SK-N-SH treated with all-trans-retinoic acid at 6 μM for 48 hours (cell line): ENCODE measurements at regions not wholly inside any gene's neighbourhood (a gene's known extent, or its start where the extent isn't known, plus 50 kb on each side); places are given as distances from the start of the nearest gene placed in this dataset.

Source experiments
- ATAC-seq: fragments of 200-7000 bp; cut with Tn5 transposase; 3 replicates; pipeline ENCODE4 v1.9.1; 2020; ENCODE audit warnings: mild to moderate bottlenecking, moderate library complexity
- ARNTL ChIP-seq: fragments of 450-650 bp; formaldehyde crosslinking; IDR thresholded peaks from 2 replicates; pipeline ENCODE4 v1.5.0; 2020; ENCODE audit warnings: low read depth, mild to moderate bottlenecking, moderate library complexity, borderline replicate concordance
- BACH2 ChIP-seq: fragments of 250-450 bp; sonication (Bioruptor Pico); IDR thresholded peaks from 2 replicates; pipeline ENCODE4 v1.9.0; 2021; ENCODE audit warnings: mild to moderate bottlenecking, borderline replicate concordance
- CSDC2 ChIP-seq: fragments of 250-450 bp; sonication (Bioruptor Pico); IDR thresholded peaks from 2 replicates; pipeline ENCODE4 v1.5.0; 2020; ENCODE audit warnings: mild to moderate bottlenecking, moderate library complexity
- ESRRG ChIP-seq: fragments of 250-450 bp; sonication (Bioruptor Pico); IDR thresholded peaks from 2 replicates; pipeline ENCODE4 v1.6.1; 2021; ENCODE audit warnings: mild to moderate bottlenecking
- ISL1 ChIP-seq: fragments of 250-450 bp; sonication (Bioruptor Pico); IDR thresholded peaks from 2 replicates; pipeline ENCODE4 v2.1.2; 2022; ENCODE audit warnings: mild to moderate bottlenecking, moderate library complexity
- PPARA ChIP-seq: fragments of 250-450 bp; sonication (Bioruptor Pico); IDR thresholded peaks from 2 replicates; pipeline ENCODE4 v1.5.0; 2020; ENCODE audit warnings: mild to moderate bottlenecking, borderline replicate concordance
- RARB ChIP-seq: fragments of 250-450 bp; sonication (Bioruptor Pico); IDR thresholded peaks from 2 replicates; pipeline ENCODE4 v1.8.0; 2021; ENCODE audit warnings: mild to moderate bottlenecking, moderate library complexity
- SNAI2 ChIP-seq: fragments of 250-450 bp; sonication (Bioruptor Pico); IDR thresholded peaks from 2 replicates; pipeline ENCODE4 v1.5.0; 2020; ENCODE audit warnings: mild to moderate bottlenecking, moderate library complexity
- TCF4 ChIP-seq: fragments of 250-450 bp; sonication (Bioruptor Pico); IDR thresholded peaks from 2 replicates; pipeline ENCODE4 v1.8.0; 2021; ENCODE audit warnings: mild to moderate bottlenecking, moderate library complexity, borderline replicate concordance
- TOX ChIP-seq: fragments of 250-450 bp; sonication (Bioruptor Pico); IDR thresholded peaks from 2 replicates; pipeline ENCODE4 v1.8.0; 2021; ENCODE audit warnings: mild to moderate bottlenecking, moderate library complexity, borderline replicate concordance
- ZC3H10 ChIP-seq: fragments of 250-450 bp; sonication (Bioruptor Pico); IDR thresholded peaks from 2 replicates; pipeline ENCODE4 v1.5.1; 2021; ENCODE audit warnings: mild to moderate bottlenecking, moderate library complexity
- ZFP3 ChIP-seq: fragments of 250-450 bp; sonication (Bioruptor Pico); IDR thresholded peaks from 2 replicates; pipeline ENCODE4 v1.5.0; 2020; ENCODE audit warnings: mild to moderate bottlenecking, moderate library complexity
- ZFP30 ChIP-seq: fragments of 450-650 bp; formaldehyde crosslinking; IDR thresholded peaks from 2 replicates; pipeline ENCODE4 v1.5.0; 2022; ENCODE audit warnings: mild to moderate bottlenecking, moderate library complexity
- ZNF565 ChIP-seq: fragments of 450-650 bp; formaldehyde crosslinking; conservative IDR thresholded peaks from 2 replicates; pipeline ENCODE4 v1.5.0; 2020; ENCODE audit warnings: low read depth, mild to moderate bottlenecking, moderate library complexity
- ZNF70 ChIP-seq: fragments of 450-650 bp; formaldehyde crosslinking; IDR thresholded peaks from 2 replicates; pipeline ENCODE4 v1.5.0; 2020; ENCODE audit warnings: mild to moderate bottlenecking, moderate library complexity
- ZNF8 ChIP-seq: fragments of 450-650 bp; formaldehyde crosslinking; IDR thresholded peaks from 2 replicates; pipeline ENCODE4 v1.5.0; 2020; ENCODE audit warnings: mild to moderate bottlenecking, moderate library complexity
- TF ChIP-seq, protein P1 (sequence below): fragments of 250-450 bp; sonication (Bioruptor Pico); IDR thresholded peaks from 2 replicates; pipeline ENCODE4 v1.5.1; 2021; ENCODE audit warnings: mild to moderate bottlenecking, moderate library complexity
- TF ChIP-seq, protein P2 (sequence below): fragments of 250-450 bp; sonication (Bioruptor Pico); IDR thresholded peaks from 2 replicates; pipeline ENCODE4 v1.8.0; 2021; ENCODE audit warnings: low read depth, mild to moderate bottlenecking, moderate library complexity, borderline replicate concordance
- TF ChIP-seq, protein P3 (sequence below): fragments of 250-450 bp; sonication (Bioruptor Pico); IDR thresholded peaks from 2 replicates; pipeline ENCODE4 v1.5.0; 2020; ENCODE audit warnings: mild to moderate bottlenecking, moderate library complexity
- TF ChIP-seq, protein P4 (sequence below): fragments of 250-450 bp; sonication (Bioruptor Pico); IDR thresholded peaks from 2 replicates; pipeline ENCODE4 v1.5.1; 2020; ENCODE audit warnings: low read depth, mild to moderate bottlenecking, moderate library complexity
- TF ChIP-seq, protein P5 (sequence below): fragments of 250-450 bp; sonication (Bioruptor Pico); IDR thresholded peaks from 2 replicates; pipeline ENCODE4 v1.8.0; 2020; ENCODE audit warnings: mild to moderate bottlenecking, moderate library complexity, borderline replicate concordance

DNA sequence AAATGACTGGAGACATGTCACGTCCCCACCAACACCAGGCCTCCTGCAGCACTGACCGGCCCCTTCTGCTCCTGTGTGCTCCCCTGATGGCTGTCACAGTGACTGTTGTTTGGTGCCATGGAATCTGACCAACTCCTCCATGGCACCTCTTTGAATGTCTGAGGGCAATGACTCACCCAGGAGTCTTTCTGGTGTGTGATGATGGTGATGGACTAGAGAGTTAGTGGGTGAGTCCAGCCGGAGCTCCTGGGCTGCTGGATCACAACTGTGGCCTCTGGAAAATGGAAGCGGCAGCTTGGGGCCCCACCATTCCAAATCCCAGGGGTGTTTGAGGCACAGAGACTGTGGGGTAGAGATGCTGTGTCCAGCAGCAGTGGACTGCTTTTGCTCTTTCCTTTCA, 133.3 kb downstream of the TFAP2C start:
- no peak for ATAC-seq
- no peak for TF ChIP-seq RARB
- TF ChIP-seq, protein P1, sequence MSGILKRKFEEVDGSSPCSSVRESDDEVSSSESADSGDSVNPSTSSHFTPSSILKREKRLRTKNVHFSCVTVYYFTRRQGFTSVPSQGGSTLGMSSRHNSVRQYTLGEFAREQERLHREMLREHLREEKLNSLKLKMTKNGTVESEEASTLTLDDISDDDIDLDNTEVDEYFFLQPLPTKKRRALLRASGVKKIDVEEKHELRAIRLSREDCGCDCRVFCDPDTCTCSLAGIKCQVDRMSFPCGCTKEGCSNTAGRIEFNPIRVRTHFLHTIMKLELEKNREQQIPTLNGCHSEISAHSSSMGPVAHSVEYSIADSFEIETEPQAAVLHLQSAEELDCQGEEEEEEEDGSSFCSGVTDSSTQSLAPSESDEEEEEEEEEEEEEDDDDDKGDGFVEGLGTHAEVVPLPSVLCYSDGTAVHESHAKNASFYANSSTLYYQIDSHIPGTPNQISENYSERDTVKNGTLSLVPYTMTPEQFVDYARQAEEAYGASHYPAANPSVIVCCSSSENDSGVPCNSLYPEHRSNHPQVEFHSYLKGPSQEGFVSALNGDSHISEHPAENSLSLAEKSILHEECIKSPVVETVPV, result no peak
- TF ChIP-seq, protein P2, sequence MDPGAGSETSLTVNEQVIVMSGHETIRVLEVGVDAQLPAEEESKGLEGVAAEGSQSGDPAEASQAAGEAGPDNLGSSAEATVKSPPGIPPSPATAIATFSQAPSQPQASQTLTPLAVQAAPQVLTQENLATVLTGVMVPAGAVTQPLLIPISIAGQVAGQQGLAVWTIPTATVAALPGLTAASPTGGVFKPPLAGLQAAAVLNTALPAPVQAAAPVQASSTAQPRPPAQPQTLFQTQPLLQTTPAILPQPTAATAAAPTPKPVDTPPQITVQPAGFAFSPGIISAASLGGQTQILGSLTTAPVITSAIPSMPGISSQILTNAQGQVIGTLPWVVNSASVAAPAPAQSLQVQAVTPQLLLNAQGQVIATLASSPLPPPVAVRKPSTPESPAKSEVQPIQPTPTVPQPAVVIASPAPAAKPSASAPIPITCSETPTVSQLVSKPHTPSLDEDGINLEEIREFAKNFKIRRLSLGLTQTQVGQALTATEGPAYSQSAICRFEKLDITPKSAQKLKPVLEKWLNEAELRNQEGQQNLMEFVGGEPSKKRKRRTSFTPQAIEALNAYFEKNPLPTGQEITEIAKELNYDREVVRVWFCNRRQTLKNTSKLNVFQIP (CRISPR knock-in tag), result no peak
- no peak for TF ChIP-seq ARNTL (CRISPR knock-in tag)
- no peak for TF ChIP-seq ZNF70
- no peak for TF ChIP-seq ZC3H10
- no peak for TF ChIP-seq ISL1
- TF ChIP-seq, protein P3, sequence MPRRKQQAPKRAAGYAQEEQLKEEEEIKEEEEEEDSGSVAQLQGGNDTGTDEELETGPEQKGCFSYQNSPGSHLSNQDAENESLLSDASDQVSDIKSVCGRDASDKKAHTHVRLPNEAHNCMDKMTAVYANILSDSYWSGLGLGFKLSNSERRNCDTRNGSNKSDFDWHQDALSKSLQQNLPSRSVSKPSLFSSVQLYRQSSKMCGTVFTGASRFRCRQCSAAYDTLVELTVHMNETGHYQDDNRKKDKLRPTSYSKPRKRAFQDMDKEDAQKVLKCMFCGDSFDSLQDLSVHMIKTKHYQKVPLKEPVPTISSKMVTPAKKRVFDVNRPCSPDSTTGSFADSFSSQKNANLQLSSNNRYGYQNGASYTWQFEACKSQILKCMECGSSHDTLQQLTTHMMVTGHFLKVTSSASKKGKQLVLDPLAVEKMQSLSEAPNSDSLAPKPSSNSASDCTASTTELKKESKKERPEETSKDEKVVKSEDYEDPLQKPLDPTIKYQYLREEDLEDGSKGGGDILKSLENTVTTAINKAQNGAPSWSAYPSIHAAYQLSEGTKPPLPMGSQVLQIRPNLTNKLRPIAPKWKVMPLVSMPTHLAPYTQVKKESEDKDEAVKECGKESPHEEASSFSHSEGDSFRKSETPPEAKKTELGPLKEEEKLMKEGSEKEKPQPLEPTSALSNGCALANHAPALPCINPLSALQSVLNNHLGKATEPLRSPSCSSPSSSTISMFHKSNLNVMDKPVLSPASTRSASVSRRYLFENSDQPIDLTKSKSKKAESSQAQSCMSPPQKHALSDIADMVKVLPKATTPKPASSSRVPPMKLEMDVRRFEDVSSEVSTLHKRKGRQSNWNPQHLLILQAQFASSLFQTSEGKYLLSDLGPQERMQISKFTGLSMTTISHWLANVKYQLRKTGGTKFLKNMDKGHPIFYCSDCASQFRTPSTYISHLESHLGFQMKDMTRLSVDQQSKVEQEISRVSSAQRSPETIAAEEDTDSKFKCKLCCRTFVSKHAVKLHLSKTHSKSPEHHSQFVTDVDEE (CRISPR knock-in tag), result no peak

DNA sequence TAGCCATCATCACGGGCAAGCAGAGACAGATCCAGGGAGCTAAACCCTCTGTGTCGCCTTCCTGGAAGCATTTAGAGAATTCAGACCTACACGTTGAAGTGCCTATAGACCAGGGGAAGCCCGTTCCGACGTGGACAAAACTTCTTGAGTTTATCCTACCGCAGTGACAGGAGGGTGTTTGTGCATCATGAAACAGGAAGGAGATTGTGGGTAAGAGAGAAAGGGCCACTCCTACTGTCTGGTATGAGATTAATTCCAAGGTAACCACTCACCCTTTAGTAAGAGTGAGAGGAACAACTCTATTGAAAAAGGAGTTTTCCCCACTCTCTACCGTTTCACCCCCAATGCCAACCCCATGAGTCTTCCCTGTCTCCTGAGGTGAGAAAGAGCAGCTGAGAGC, 133.7 kb downstream of the TFAP2C start:
- TF ChIP-seq ZFP30 (CRISPR knock-in tag) (no peak), PPARA (no peak), RARB (no peak), SNAI2 (no peak), ARNTL (CRISPR knock-in tag) (no peak), ZNF70 (no peak), BACH2 (CRISPR knock-in tag) (no peak), TCF4 (CRISPR knock-in tag) (no peak)
- TF ChIP-seq, protein P4, sequence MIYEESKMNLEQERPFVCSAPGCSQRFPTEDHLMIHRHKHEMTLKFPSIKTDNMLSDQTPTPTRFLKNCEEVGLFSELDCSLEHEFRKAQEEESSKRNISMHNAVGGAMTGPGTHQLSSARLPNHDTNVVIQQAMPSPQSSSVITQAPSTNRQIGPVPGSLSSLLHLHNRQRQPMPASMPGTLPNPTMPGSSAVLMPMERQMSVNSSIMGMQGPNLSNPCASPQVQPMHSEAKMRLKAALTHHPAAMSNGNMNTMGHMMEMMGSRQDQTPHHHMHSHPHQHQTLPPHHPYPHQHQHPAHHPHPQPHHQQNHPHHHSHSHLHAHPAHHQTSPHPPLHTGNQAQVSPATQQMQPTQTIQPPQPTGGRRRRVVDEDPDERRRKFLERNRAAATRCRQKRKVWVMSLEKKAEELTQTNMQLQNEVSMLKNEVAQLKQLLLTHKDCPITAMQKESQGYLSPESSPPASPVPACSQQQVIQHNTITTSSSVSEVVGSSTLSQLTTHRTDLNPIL (CRISPR knock-in tag), result no peak
- TF ChIP-seq, protein P1, result no peak
- TF ChIP-seq, protein P5, sequence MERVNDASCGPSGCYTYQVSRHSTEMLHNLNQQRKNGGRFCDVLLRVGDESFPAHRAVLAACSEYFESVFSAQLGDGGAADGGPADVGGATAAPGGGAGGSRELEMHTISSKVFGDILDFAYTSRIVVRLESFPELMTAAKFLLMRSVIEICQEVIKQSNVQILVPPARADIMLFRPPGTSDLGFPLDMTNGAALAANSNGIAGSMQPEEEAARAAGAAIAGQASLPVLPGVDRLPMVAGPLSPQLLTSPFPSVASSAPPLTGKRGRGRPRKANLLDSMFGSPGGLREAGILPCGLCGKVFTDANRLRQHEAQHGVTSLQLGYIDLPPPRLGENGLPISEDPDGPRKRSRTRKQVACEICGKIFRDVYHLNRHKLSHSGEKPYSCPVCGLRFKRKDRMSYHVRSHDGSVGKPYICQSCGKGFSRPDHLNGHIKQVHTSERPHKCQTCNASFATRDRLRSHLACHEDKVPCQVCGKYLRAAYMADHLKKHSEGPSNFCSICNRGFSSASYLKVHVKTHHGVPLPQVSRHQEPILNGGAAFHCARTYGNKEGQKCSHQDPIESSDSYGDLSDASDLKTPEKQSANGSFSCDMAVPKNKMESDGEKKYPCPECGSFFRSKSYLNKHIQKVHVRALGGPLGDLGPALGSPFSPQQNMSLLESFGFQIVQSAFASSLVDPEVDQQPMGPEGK (CRISPR knock-in tag), result no peak
- TF ChIP-seq, all 23 proteins: peak for 0
- no peak for ATAC-seq

DNA sequence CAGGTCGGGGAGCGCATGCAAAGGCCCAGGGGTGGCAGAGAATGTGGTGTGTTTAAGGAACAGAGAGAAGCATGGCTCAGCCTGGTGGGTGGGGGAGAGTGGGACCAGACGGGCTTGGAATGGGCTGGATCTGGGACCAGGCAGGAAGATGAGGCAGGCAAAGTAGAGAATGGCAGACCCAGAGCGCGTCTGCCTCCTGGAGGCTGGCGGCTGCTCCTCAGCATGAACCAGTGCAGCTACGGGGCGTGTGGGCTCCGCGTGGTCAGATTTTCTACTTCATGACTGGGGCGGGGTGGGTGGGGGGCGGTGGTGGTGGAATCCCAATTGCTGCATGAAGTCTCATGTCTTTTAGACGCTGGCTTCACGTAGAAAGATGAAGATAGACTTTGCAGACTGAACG, 135.6 kb downstream of the TFAP2C start:
- ATAC-seq, result no peak
- TF ChIP-seq ZFP3 (CRISPR knock-in tag), result no peak
- TF ChIP-seq, protein P2 (CRISPR knock-in tag), result no peak
- no peak for TF ChIP-seq ZNF565
- TF ChIP-seq BACH2 (CRISPR knock-in tag), result no peak
- TF ChIP-seq ISL1, result no peak
- TF ChIP-seq ARNTL (CRISPR knock-in tag), result no peak
- TF ChIP-seq ZC3H10, result no peak
- TF ChIP-seq TOX (CRISPR knock-in tag), result no peak
- TF ChIP-seq CSDC2 (CRISPR knock-in tag), result no peak
- TF ChIP-seq, protein P3 (CRISPR knock-in tag), result no peak
- TF ChIP-seq ZNF8 (CRISPR knock-in tag), result no peak
- TF ChIP-seq ESRRG (CRISPR knock-in tag), result no peak
- no peak for TF ChIP-seq RARB
- no peak for TF ChIP-seq PPARA
- no peak for TF ChIP-seq SNAI2
